GM23248 (cell line): ENCODE measurements at regions not wholly inside any gene's neighbourhood (a gene's known extent, or its start where the extent isn't known, plus 50 kb on each side); places are given as distances from the start of the nearest gene placed in this dataset.

ENCODE experiments used
- EZH2 ChIP-seq: fragments of 200-600 bp; sonication (generic); IDR thresholded peaks from 2 replicates; pipeline ENCODE4 v1.6.1; 2018; ENCODE audit warnings: antibody characterized with exemption, mild to moderate bottlenecking; ENCODE audit not compliant: insufficient read depth, poor library complexity, severe bottlenecking
- EZH2phosphoT487 ChIP-seq: fragments of 200-600 bp; sonication (generic); IDR thresholded peaks from 2 replicates; pipeline ENCODE4 v1.6.1; 2018; ENCODE audit warnings: antibody characterized with exemption, moderate library complexity, mild to moderate bottlenecking, low read depth; ENCODE audit not compliant: insufficient read depth

DNA sequence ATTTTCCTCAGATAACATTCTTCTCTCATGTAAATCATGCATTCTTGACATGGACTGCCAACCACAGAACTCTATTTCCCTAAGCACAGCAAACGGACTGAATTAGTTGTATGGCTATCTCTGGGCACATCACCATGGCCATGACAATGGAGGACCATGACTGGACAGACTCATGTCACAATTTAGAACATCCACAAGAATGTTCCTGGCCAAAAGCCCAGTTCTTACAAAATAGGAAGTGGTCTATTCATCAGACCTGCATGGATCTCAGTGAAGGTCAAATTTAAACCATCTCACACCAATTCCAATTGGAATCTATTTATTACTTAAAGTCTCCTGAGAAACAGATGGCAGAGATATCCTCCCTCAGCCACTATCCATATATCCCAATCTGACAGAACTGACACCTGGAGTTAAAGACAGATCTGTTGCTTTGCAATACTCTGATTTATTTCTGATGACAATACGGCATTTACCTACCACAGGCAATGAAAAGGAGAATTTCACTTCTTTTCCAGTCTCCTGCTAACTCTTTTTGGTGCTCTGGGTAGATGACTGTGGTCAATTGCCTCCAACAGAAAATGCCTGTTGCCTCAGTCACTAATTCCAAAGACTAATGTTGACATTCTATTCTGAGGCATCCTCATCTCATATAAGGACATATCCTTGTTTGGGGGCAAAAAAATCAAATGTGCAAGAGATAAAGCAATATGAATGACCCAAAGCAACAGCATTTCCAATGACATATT, 254.8 kb downstream of the HTR7 start:
- no peak for TF ChIP-seq EZH2
- no peak for TF ChIP-seq EZH2phosphoT487
